CD14-positive monocyte (primary cell): ENCODE measurements at regions not wholly inside any gene's neighbourhood (a gene's known extent, or its start where the extent isn't known, plus 50 kb on each side); places are given as distances from the start of the nearest gene placed in this dataset.
"Not testable (repeated sequence)": the region's sequence is repeated elsewhere in the genome, so short reads cannot be mapped to it uniquely, and the experiment has no call there.

Source experiments
- DNase-seq, 3 donors: peaks; one replicate each; pipeline ENCODE4 v3.0.0-alpha.2; 2011 to 2022
- H2AFZ ChIP-seq: 2 replicates; pipeline ENCODE4 v1.6.0; 2012; ENCODE audit warnings: mild to moderate bottlenecking, low read depth, low read length, inconsistent platforms; ENCODE audit not compliant: insufficient read depth, poor library complexity, severe bottlenecking
- H3K27ac ChIP-seq, 2 donors: 1 replicate in 1 of 2; 2 replicates in 1 of 2; pipeline ENCODE4 v1.5.1; 2012 to 2013; ENCODE audit warnings: low read length in 2 of 2, control low read depth in 1 of 2, inconsistent platforms in 1 of 2, low read depth in 1 of 2, mild to moderate bottlenecking in 1 of 2
- H3K27me3 ChIP-seq, 2 donors: one replicate each; pipeline versions ENCODE4 v1.6.0 to v1.6.1; 2011 to 2013; ENCODE audit warnings: low read length in 2 of 2; ENCODE audit not compliant: control insufficient read depth in 2 of 2, insufficient read depth in 2 of 2
- H3K36me3 ChIP-seq, 2 donors: replicated peaks in 1 of 2; 1 replicate in 1 of 2; 2 replicates in 1 of 2; pipeline versions ENCODE4 v1.5.1 to v1.6.1; 2012 to 2013; ENCODE audit warnings: low read length in 2 of 2, control low read depth in 1 of 2, inconsistent platforms in 1 of 2, mild to moderate bottlenecking in 1 of 2; ENCODE audit not compliant: insufficient read depth in 2 of 2, control insufficient read depth in 1 of 2
- H3K4me1 ChIP-seq, 2 donors: 1 replicate in 1 of 2; 2 replicates in 1 of 2; pipeline versions ENCODE4 v1.5.1 to v1.6.1; 2012 to 2013; ENCODE audit warnings: low read length in 2 of 2, control low read depth in 1 of 2, inconsistent platforms in 1 of 2, mild to moderate bottlenecking in 1 of 2, moderate library complexity in 1 of 2; ENCODE audit not compliant: insufficient read depth in 2 of 2, control insufficient read depth in 1 of 2
- H3K4me2 ChIP-seq: replicated peaks from 2 replicates; pipeline ENCODE3; 2012; ENCODE audit warnings: low read length, moderate library complexity, mild to moderate bottlenecking; ENCODE audit not compliant: poor library complexity, severe bottlenecking; ENCODE audit errors: extremely low read depth
- H3K4me3 ChIP-seq, 3 experiments: fragments of 200-600 bp in 1 of 3; sonication (generic) in 1 of 3; replicated peaks in 1 of 3; 1 replicate in 2 of 3; 2 replicates in 1 of 3; pipeline ENCODE4 v1.5.1; 2011 to 2013; ENCODE audit warnings: low read length in 3 of 3, mild to moderate bottlenecking in 3 of 3, control low read depth in 2 of 3, low read depth in 2 of 3, inconsistent platforms in 1 of 3, moderate library complexity in 1 of 3
- H3K79me2 ChIP-seq: 2 replicates; pipeline ENCODE4 v1.6.0; 2012; ENCODE audit warnings: mild to moderate bottlenecking, control low read depth, inconsistent platforms, low read length, moderate library complexity; ENCODE audit not compliant: insufficient read depth
- H3K9ac ChIP-seq: 2 replicates; pipeline ENCODE4 v1.6.0; 2017; ENCODE audit warnings: low read length, mild to moderate bottlenecking; ENCODE audit not compliant: insufficient read depth, poor library complexity, severe bottlenecking
- H3K9me3 ChIP-seq, 2 donors: replicated peaks in 1 of 2; 1 replicate in 1 of 2; 2 replicates in 1 of 2; pipeline versions ENCODE4 v1.5.1 to v1.6.1; 2012 to 2013; ENCODE audit warnings: low read length in 2 of 2, control low read depth in 1 of 2; ENCODE audit not compliant: control insufficient read depth in 1 of 2, insufficient read depth in 1 of 2
- H4K20me1 ChIP-seq: 2 replicates; pipeline ENCODE4 v1.6.0; 2012; ENCODE audit warnings: mild to moderate bottlenecking, low read length, control low read depth, moderate library complexity; ENCODE audit not compliant: insufficient read depth
- H3K27ac Mint-ChIP-seq, 7 donors: one replicate each; pipeline ENCODE4 v1.8.0; 2020; ENCODE audit warnings: mild to moderate bottlenecking in 7 of 7, mixed read lengths in 7 of 7, moderate library complexity in 6 of 7, inconsistent platforms in 2 of 7
- H3K27me3 Mint-ChIP-seq, 3 donors: one replicate each; pipeline ENCODE4 v1.8.0; 2021 to 2022; ENCODE audit warnings: low read depth in 3 of 3, mild to moderate bottlenecking in 3 of 3, mixed read lengths in 3 of 3, moderate library complexity in 3 of 3, inconsistent platforms in 1 of 3
- H3K36me3 Mint-ChIP-seq, 2 donors: one replicate each; pipeline ENCODE4 v1.8.0; 2020; ENCODE audit warnings: mixed read lengths in 2 of 2, inconsistent platforms in 1 of 2, mild to moderate bottlenecking in 1 of 2
- H3K4me1 Mint-ChIP-seq: one replicate; pipeline ENCODE4 v1.8.0; 2020; ENCODE audit warnings: mild to moderate bottlenecking, mixed read lengths
- H3K4me3 Mint-ChIP-seq, 2 donors: one replicate each; pipeline ENCODE4 v1.8.0; 2020; ENCODE audit warnings: mild to moderate bottlenecking in 2 of 2, mixed read lengths in 2 of 2, moderate library complexity in 1 of 2
- H3K9me3 Mint-ChIP-seq, 7 donors: one replicate each; pipeline ENCODE4 v1.8.0; 2020 to 2022; ENCODE audit warnings: mixed read lengths in 7 of 7, mild to moderate bottlenecking in 6 of 7, moderate library complexity in 6 of 7, inconsistent platforms in 2 of 7
- WGBS: methylation state at CpG from one replicate; pipeline ENCODE4 v1.1.5; 2013; ENCODE audit warnings: missing lambda C conversion rate; ENCODE audit not compliant: insufficient coverage; 5-methylcytosine and 5-hydroxymethylcytosine counted together
- intact Hi-C, 2 donors: fragments of 100-400 bp; cut with micrococcal nuclease; formaldehyde crosslinking; loops; one replicate each; pipeline versions ENCODE4 v1.15.0 to v1.15.1; 2023
- TF ChIP-seq, protein P1 (sequence below): fragments of 200-600 bp; IDR thresholded peaks from one replicate; pipeline ENCODE4 v1.8.0; 2022; ENCODE audit warnings: antibody characterized with exemption, mild to moderate bottlenecking

DNA sequence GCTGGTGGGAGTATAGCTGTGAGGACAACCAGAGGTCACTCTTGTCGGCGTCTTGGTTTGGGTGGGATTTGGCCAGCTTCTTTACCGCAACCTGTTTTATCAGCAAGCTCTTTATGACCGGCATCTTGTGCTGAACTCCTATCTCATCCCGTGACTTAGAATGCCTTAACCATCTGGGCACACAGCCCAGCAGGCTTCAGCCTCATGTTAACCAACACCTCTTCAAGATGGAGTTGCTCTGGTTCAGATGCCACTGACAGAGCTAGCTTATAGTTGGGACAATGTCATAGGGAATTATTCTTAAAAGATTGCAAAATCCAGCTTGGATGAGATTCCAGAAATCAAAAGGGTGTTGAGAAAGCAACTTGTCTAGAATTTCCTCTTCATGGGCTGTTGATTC lies 377.1 kb upstream of the AMELY start:
- H3K9me3 Mint-ChIP-seq = no peaks in the 10 kb centered on the region
- DNase-seq = no peak
- Histone ChIP-seq H3K9me3 (no peaks in the 10 kb centered on the region), H3K27me3 (no peaks in the 10 kb centered on the region), H3K4me2 (no peak overlapping the region), H3K9ac (no peak overlapping the region), H2AFZ (no peak overlapping the region), H4K20me1 (no peaks in the 10 kb centered on the region), H3K79me2 (no peaks in the 10 kb centered on the region), H3K4me1 (peaks cover 0 to 40% of the 10 kb centered on the region in 2 donors), H3K4me3 (no peak overlapping the region), H3K36me3 (no peaks in the 10 kb centered on the region), H3K27ac (no peak overlapping the region)
- WGBS = no CpG with 5 or more reads among the region's 5 CpGs
- TF ChIP-seq, protein P1, sequence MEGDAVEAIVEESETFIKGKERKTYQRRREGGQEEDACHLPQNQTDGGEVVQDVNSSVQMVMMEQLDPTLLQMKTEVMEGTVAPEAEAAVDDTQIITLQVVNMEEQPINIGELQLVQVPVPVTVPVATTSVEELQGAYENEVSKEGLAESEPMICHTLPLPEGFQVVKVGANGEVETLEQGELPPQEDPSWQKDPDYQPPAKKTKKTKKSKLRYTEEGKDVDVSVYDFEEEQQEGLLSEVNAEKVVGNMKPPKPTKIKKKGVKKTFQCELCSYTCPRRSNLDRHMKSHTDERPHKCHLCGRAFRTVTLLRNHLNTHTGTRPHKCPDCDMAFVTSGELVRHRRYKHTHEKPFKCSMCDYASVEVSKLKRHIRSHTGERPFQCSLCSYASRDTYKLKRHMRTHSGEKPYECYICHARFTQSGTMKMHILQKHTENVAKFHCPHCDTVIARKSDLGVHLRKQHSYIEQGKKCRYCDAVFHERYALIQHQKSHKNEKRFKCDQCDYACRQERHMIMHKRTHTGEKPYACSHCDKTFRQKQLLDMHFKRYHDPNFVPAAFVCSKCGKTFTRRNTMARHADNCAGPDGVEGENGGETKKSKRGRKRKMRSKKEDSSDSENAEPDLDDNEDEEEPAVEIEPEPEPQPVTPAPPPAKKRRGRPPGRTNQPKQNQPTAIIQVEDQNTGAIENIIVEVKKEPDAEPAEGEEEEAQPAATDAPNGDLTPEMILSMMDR = no peak
- no peak overlapping the region for H3K4me3 Mint-ChIP-seq
- peaks cover 0 to 15% of the 10 kb centered on the region in 2 donors for H3K36me3 Mint-ChIP-seq
- no peaks in the 10 kb centered on the region for H3K27me3 Mint-ChIP-seq
- intact Hi-C loops = no loop called here
- H3K4me1 Mint-ChIP-seq = peaks cover 37% of the 10 kb centered on the region
- no peak overlapping the region for H3K27ac Mint-ChIP-seq

DNA sequence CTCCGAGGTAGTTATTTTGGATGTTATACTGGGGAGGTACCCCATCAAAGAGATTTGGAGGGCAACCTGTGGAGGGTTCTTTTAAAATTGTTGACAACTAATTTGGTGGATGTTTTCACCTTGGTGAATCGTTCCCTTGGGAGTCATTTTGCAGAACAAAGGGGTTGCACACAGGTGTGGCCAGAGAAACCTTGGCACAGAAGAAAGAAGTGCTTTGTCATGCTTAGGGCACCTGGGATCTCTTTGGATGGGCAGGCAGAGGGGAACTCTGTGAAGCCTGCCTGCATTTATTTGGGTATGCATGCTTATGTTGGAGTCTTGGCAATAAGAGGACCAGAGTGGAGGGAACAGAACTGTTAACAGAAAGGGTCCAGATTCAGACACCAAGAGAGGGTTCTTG lies 376.4 kb upstream of the AMELY start:
- H4K20me1 ChIP-seq, H3K4me2 ChIP-seq, H3K4me3 ChIP-seq, H3K9ac ChIP-seq, H3K9me3 Mint-ChIP-seq, H3K27ac ChIP-seq, H3K79me2 ChIP-seq, H3K9me3 ChIP-seq, H3K27ac Mint-ChIP-seq, DNase-seq, H2AFZ ChIP-seq, H3K27me3 Mint-ChIP-seq, H3K36me3 ChIP-seq, intact Hi-C loops, H3K27me3 ChIP-seq: not testable (repeated sequence)
- H3K4me3 Mint-ChIP-seq = peak overlapping the region in 1 of 2 donors; percentile 39
- H3K4me1 ChIP-seq = peaks cover 0 to 46% of the 10 kb centered on the region in 2 donors
- peaks cover 44% of the 10 kb centered on the region for H3K4me1 Mint-ChIP-seq
- H3K36me3 Mint-ChIP-seq = peaks cover 0 to 15% of the 10 kb centered on the region in 2 donors
- WGBS = 100% methylated on average over 1 of the region's 2 CpGs
